MM.1S (cell line): ENCODE measurements at regions not wholly inside any gene's neighbourhood (a gene's known extent, or its start where the extent isn't known, plus 50 kb on each side); places are given as distances from the start of the nearest gene placed in this dataset.

Experiments used
- DNase-seq: peaks from one replicate; pipeline ENCODE4 v3.0.0-alpha.2; 2015
- H2AFZ ChIP-seq: fragments of 300-600 bp; sonication (generic); 2 replicates; pipeline ENCODE4 v1.6.0; 2016; ENCODE audit warnings: antibody characterized with exemption, low read length
- H3F3A ChIP-seq: fragments of 300-600 bp; sonication (generic); 2 replicates; pipeline ENCODE4 v1.6.1; 2016; ENCODE audit warnings: mild to moderate bottlenecking, antibody characterized with exemption, low read length, moderate library complexity, mixed read lengths; ENCODE audit not compliant: insufficient read depth
- H3K27ac ChIP-seq: fragments of 300-600 bp; sonication (generic); 2 replicates; pipeline ENCODE4 v1.5.1; 2016; ENCODE audit warnings: mild to moderate bottlenecking, low read length
- H3K27me3 ChIP-seq: fragments of 300-600 bp; sonication (generic); replicated peaks from 2 replicates; pipeline ENCODE4 v1.6.0; 2016; ENCODE audit warnings: low read length; ENCODE audit not compliant: insufficient read depth
- H3K36me3 ChIP-seq: fragments of 300-600 bp; sonication (generic); replicated peaks from 2 replicates; pipeline ENCODE4 v1.6.1; 2016; ENCODE audit warnings: mild to moderate bottlenecking, low read length, mixed read lengths; ENCODE audit not compliant: insufficient read depth
- H3K4me1 ChIP-seq: fragments of 300-600 bp; sonication (generic); 2 replicates; pipeline ENCODE4 v1.6.1; 2016; ENCODE audit warnings: low read length, mixed read lengths
- H3K4me2 ChIP-seq: fragments of 300-600 bp; sonication (generic); 2 replicates; pipeline ENCODE4 v1.6.0; 2016; ENCODE audit warnings: low read depth, low read length
- H3K4me3 ChIP-seq: fragments of 300-600 bp; sonication (generic); 2 replicates; pipeline ENCODE4 v1.5.1; 2016; ENCODE audit warnings: low read length, mixed read lengths
- H3K79me2 ChIP-seq: fragments of 300-600 bp; sonication (generic); 2 replicates; pipeline ENCODE4 v1.6.1; 2016; ENCODE audit warnings: mixed run types, low read length, mixed read lengths
- H3K9ac ChIP-seq: fragments of 300-600 bp; sonication (generic); 2 replicates; pipeline ENCODE4 v1.6.1; 2016; ENCODE audit warnings: low read length, mixed read lengths
- H3K9me2 ChIP-seq: fragments of 300-600 bp; sonication (generic); replicated peaks from 2 replicates; pipeline ENCODE4 v1.6.1; 2016; ENCODE audit warnings: mild to moderate bottlenecking, low read length, mixed read lengths; ENCODE audit not compliant: insufficient read depth
- H3K9me3 ChIP-seq: fragments of 300-600 bp; sonication (generic); replicated peaks from 2 replicates; pipeline ENCODE4 v1.6.1; 2016; ENCODE audit warnings: mild to moderate bottlenecking, low read length, mixed read lengths; ENCODE audit not compliant: insufficient read depth
- H4K20me1 ChIP-seq: fragments of 300-600 bp; sonication (generic); 2 replicates; pipeline ENCODE4 v1.6.1; 2016; ENCODE audit warnings: mild to moderate bottlenecking, low read length, moderate library complexity, mixed read lengths; ENCODE audit not compliant: insufficient read depth
- CTCF ChIP-seq: fragments of 300-600 bp; sonication (generic); IDR thresholded peaks from 2 replicates; pipeline ENCODE4 v1.5.1; 2016; ENCODE audit warnings: antibody characterized with exemption, low read length, mixed read lengths
- EZH2 ChIP-seq: fragments of 300-600 bp; sonication (generic); optimal IDR thresholded peaks from 2 replicates; pipeline ENCODE3; 2017; ENCODE audit warnings: low read depth, mild to moderate bottlenecking, antibody characterized with exemption, low read length, mixed read lengths
- EZH2phosphoT487 ChIP-seq: fragments of 300-600 bp; sonication (generic); IDR thresholded peaks from 2 replicates; pipeline ENCODE4 v1.6.1; 2018; ENCODE audit warnings: antibody characterized with exemption, low read length

GRCh38 chr15:93809516-93809915 is 421.8 kb upstream of the MCTP2 start:
- Histone ChIP-seq H3F3A (no peaks in the 10 kb centered on the region), H3K9me2 (no peaks in the 10 kb centered on the region), H3K4me3 (no peak overlapping the region), H3K9me3 (no peaks in the 10 kb centered on the region), H3K9ac (no peak overlapping the region), H3K27me3 (no peaks in the 10 kb centered on the region), H3K4me2 (no peak overlapping the region), H2AFZ (no peak overlapping the region), H3K79me2 (no peaks in the 10 kb centered on the region), H4K20me1 (no peaks in the 10 kb centered on the region), H3K36me3 (no peaks in the 10 kb centered on the region), H3K4me1 (no peaks in the 10 kb centered on the region), H3K27ac (no peak overlapping the region)
- DNase-seq = no peak
- TF ChIP-seq EZH2 = no peak
- no peak for TF ChIP-seq EZH2phosphoT487
- TF ChIP-seq CTCF = no peak

- no peak overlapping the region for H3K4me2 ChIP-seq
- TF ChIP-seq CTCF (no peak), EZH2phosphoT487 (no peak), EZH2 (no peak)
- H3K9ac ChIP-seq = no peak overlapping the region
- no peaks in the 10 kb centered on the region for H3K79me2 ChIP-seq
- no peak for DNase-seq
- no peak overlapping the region for H2AFZ ChIP-seq
- H3K27ac ChIP-seq = no peak overlapping the region
- H3K27me3 ChIP-seq = no peaks in the 10 kb centered on the region
- H3K36me3 ChIP-seq = no peaks in the 10 kb centered on the region
- no peaks in the 10 kb centered on the region for H4K20me1 ChIP-seq
- H3K4me1 ChIP-seq = no peaks in the 10 kb centered on the region
- no peaks in the 10 kb centered on the region for H3K9me2 ChIP-seq
- H3K9me3 ChIP-seq = no peaks in the 10 kb centered on the region
- H3K4me3 ChIP-seq = no peak overlapping the region
- no peaks in the 10 kb centered on the region for H3F3A ChIP-seq
Observed at GRCh38 chr15:93803421-93804152, 427.8 kb upstream of the MCTP2 start.

- Histone ChIP-seq H3K4me2 (no peak overlapping the region), H3K36me3 (no peaks in the 10 kb centered on the region), H3K27me3 (no peaks in the 10 kb centered on the region), H3K9me3 (no peaks in the 10 kb centered on the region), H4K20me1 (no peaks in the 10 kb centered on the region), H3K4me1 (no peaks in the 10 kb centered on the region), H3F3A (no peaks in the 10 kb centered on the region), H3K9ac (no peak overlapping the region), H3K9me2 (no peaks in the 10 kb centered on the region), H3K79me2 (no peaks in the 10 kb centered on the region), H2AFZ (no peak overlapping the region), H3K27ac (no peak overlapping the region), H3K4me3 (no peak overlapping the region)
- TF ChIP-seq EZH2 (no peak), CTCF (no peak), EZH2phosphoT487 (no peak)
- no peak for DNase-seq
Observed at GRCh38 chr15:93801206-93801605, 430.2 kb upstream of the MCTP2 start.
